GM12878 (cell line): ENCODE measurements at regions not wholly inside any gene's neighbourhood (a gene's known extent, or its start where the extent isn't known, plus 50 kb on each side); places are given as distances from the start of the nearest gene placed in this dataset.

ENCODE experiments used
- ATAC-seq: fragments of 200-7000 bp; cut with Tn5 transposase; 3 replicates; pipeline ENCODE4 v1.9.1; 2020; ENCODE audit warnings: mild to moderate bottlenecking, moderate library complexity
- BruUV-seq: library from RNA; stranded (reverse); fragments of 400-500 nt; replicated peaks from 2 replicates; lab custom pipeline; 2021; lab: Mats Ljungman, UMichigan
- CTCF ChIA-PET: fragments of 300-600 bp; sonication (Branson Sonifier 250); formaldehyde crosslinking; extraction: SDS; loops from one replicate; lab custom pipeline; 2021; ENCODE audit warnings: inconsistent platforms; lab: Yijun Ruan, JAX
- POLR2A ChIA-PET: fragments of 350-600 bp; formaldehyde crosslinking; extraction: SDS; loops from one replicate; lab custom pipeline; 2021; ENCODE audit warnings: inconsistent platforms; lab: Charles Lee
- RAD21 ChIA-PET: fragments of 300-600 bp; sonication (Branson Sonifier 250); formaldehyde crosslinking; loops from one replicate; lab custom pipeline; 2023; ENCODE audit warnings: antibody characterized with exemption; ENCODE audit not compliant: unreplicated experiment; lab: Charles Lee
- SMC1A ChIA-PET: fragments of 300-600 bp; sonication (Branson Sonifier 250); formaldehyde crosslinking; loops from one replicate; lab custom pipeline; 2023; ENCODE audit not compliant: unreplicated experiment, uncharacterized antibody; lab: Charles Lee
- DNase-seq: peaks from one replicate; pipeline ENCODE4 v3.0.0-alpha.2; 2011; ENCODE audit warnings: low read depth, low spot score
- FAIRE-seq: peaks from 3 replicates; lab custom pipeline; 2011; peaks lifted over from hg19 to GRCh38; lab: Jason Lieb, UNC
- H2AFZ ChIP-seq: 2 replicates; pipeline ENCODE4 v1.6.0; 2011; ENCODE audit warnings: low read depth, low read length, control low read depth; ENCODE audit not compliant: control insufficient read depth
- H3K27ac ChIP-seq: 2 replicates; pipeline ENCODE4 v1.5.1; 2011; ENCODE audit warnings: control low read depth; ENCODE audit not compliant: control insufficient read depth, insufficient read depth
- H3K27me3 ChIP-seq, 2 experiments: replicated peaks in 1 of 2; 2 replicates each; pipeline versions ENCODE4 v1.6.0 to v1.6.1; 2011; ENCODE audit warnings: low read length in 1 of 2; ENCODE audit not compliant: control insufficient read depth in 2 of 2, insufficient read depth in 2 of 2
- H3K36me3 ChIP-seq, 2 experiments: 2 replicates each; pipeline ENCODE4 v1.5.1; 2011; ENCODE audit warnings: low read length in 1 of 2; ENCODE audit not compliant: control insufficient read depth in 2 of 2, insufficient read depth in 2 of 2
- H3K4me1 ChIP-seq: 2 replicates; pipeline ENCODE4 v1.6.1; 2011; ENCODE audit warnings: mild to moderate bottlenecking, low read length, moderate library complexity, mixed read lengths; ENCODE audit not compliant: control insufficient read depth, insufficient read depth
- H3K4me2 ChIP-seq: 2 replicates; pipeline ENCODE4 v1.6.0; 2011; ENCODE audit warnings: control low read depth; ENCODE audit not compliant: control insufficient read depth, insufficient read depth
- H3K4me3 ChIP-seq: fragments of 200-600 bp; sonication (generic); 2 replicates; pipeline ENCODE4 v1.5.1; 2016
- H3K79me2 ChIP-seq: 2 replicates; pipeline ENCODE4 v1.6.0; 2011; ENCODE audit warnings: low read length; ENCODE audit not compliant: control insufficient read depth, insufficient read depth
- H3K9ac ChIP-seq: 2 replicates; pipeline ENCODE4 v1.8.0; 2011; ENCODE audit warnings: low read length, control low read depth, mixed read lengths; ENCODE audit not compliant: control insufficient read depth, insufficient read depth
- H3K9me3 ChIP-seq: replicated peaks from 3 replicates; pipeline ENCODE4 v1.5.1; 2011; ENCODE audit warnings: mild to moderate bottlenecking, low read length; ENCODE audit not compliant: control insufficient read depth, insufficient read depth
- H4K20me1 ChIP-seq: 2 replicates; pipeline ENCODE4 v1.6.0; 2011; ENCODE audit not compliant: control insufficient read depth, insufficient read depth
- HDGF ChIP-seq: fragments of 450-650 bp; IDR thresholded peaks from 2 replicates; pipeline ENCODE4 v1.6.1; 2016; ENCODE audit warnings: antibody characterized with exemption
- MYB ChIP-seq: fragments of 150-350 bp; IDR thresholded peaks from 2 replicates; pipeline ENCODE4 v1.6.1; 2014; ENCODE audit warnings: mild to moderate bottlenecking, low read depth, low read length, borderline replicate concordance
- NFYA ChIP-seq: IDR thresholded peaks from 2 replicates; pipeline ENCODE4 v1.6.1; 2011; ENCODE audit warnings: low read depth, mild to moderate bottlenecking, low read length, improper control_type of control experiment, borderline replicate concordance
- NR2C2 ChIP-seq: IDR thresholded peaks from 2 replicates; pipeline ENCODE4 v1.6.1; 2011; ENCODE audit warnings: borderline replicate concordance, low read depth; ENCODE audit not compliant: control insufficient read depth, insufficient read length
- RAD51 ChIP-seq: fragments of 450-650 bp; IDR thresholded peaks from 2 replicates; pipeline ENCODE4 v1.6.1; 2016; ENCODE audit warnings: moderate library complexity, mild to moderate bottlenecking, inconsistent platforms
- SP1 ChIP-seq: IDR thresholded peaks from one replicate; pipeline ENCODE4 v1.6.1; 2011; ENCODE audit warnings: low read depth, low read length
- YBX1 ChIP-seq: fragments of 450-650 bp; IDR thresholded peaks from 2 replicates; pipeline ENCODE4 v1.6.1; 2016; ENCODE audit warnings: antibody characterized with exemption
- YY1 ChIP-seq: IDR thresholded peaks from 2 replicates; pipeline ENCODE4 v1.6.1; 2011; ENCODE audit warnings: low read depth, mild to moderate bottlenecking, low read length
- ZBED1 ChIP-seq: IDR thresholded peaks from 2 replicates; pipeline ENCODE4 v1.6.1; 2016; ENCODE audit warnings: borderline replicate concordance
- WGBS: methylation state at CpG from one replicate; pipeline ENCODE4 v1.1.6; 2016; ENCODE audit warnings: low lambda C conversion rate; ENCODE audit not compliant: insufficient replicate concordance, insufficient coverage; ENCODE audit errors: missing lambda C conversion rate; 5-methylcytosine and 5-hydroxymethylcytosine counted together
- in situ Hi-C: fragments of 300-500 bp; cut with MboI; formaldehyde crosslinking; loops from 9 replicates; pipeline ENCODE4 v1.14.3; 2018; ENCODE audit warnings: mixed read lengths
- intact Hi-C: fragments of 100-400 bp; cut with micrococcal nuclease; formaldehyde crosslinking; loops from one replicate; pipeline ENCODE4 v1.14.2; 2022; ENCODE audit not compliant: unreplicated experiment
- TF ChIP-seq, protein P1 (sequence below): fragments of 450-650 bp; formaldehyde crosslinking; IDR thresholded peaks from 2 replicates; pipeline ENCODE4 v1.4.0; 2020; ENCODE audit warnings: mild to moderate bottlenecking, moderate library complexity
- TF ChIP-seq, protein P2 (sequence below): IDR thresholded peaks from 2 replicates; pipeline ENCODE4 v1.6.1; 2011; ENCODE audit warnings: mild to moderate bottlenecking, low read depth, low read length, moderate library complexity; ENCODE audit not compliant: insufficient replicate concordance

DNA sequence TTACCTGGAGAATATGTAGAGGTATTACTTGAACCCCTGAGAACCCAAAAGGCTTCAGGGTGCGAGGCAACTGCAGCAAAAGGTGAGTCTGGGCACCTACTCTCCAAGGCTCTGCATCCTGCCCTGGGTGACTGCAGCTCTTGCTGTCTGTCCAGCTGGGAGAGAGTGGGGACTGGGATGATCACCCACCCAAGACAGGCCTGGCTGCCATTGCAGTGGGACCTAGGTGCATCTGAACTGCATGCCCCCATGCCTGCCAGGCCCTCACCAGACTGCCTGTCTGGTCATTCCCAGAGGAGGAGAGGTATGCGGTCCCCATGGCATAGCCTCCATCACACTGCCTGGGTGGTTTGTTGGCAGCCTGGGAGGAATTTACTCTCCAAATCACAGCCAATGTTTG lies 563.9 kb downstream of the TFAP2A start (continued):
- no peak for TF ChIP-seq HDGF
- TF ChIP-seq, protein P1, sequence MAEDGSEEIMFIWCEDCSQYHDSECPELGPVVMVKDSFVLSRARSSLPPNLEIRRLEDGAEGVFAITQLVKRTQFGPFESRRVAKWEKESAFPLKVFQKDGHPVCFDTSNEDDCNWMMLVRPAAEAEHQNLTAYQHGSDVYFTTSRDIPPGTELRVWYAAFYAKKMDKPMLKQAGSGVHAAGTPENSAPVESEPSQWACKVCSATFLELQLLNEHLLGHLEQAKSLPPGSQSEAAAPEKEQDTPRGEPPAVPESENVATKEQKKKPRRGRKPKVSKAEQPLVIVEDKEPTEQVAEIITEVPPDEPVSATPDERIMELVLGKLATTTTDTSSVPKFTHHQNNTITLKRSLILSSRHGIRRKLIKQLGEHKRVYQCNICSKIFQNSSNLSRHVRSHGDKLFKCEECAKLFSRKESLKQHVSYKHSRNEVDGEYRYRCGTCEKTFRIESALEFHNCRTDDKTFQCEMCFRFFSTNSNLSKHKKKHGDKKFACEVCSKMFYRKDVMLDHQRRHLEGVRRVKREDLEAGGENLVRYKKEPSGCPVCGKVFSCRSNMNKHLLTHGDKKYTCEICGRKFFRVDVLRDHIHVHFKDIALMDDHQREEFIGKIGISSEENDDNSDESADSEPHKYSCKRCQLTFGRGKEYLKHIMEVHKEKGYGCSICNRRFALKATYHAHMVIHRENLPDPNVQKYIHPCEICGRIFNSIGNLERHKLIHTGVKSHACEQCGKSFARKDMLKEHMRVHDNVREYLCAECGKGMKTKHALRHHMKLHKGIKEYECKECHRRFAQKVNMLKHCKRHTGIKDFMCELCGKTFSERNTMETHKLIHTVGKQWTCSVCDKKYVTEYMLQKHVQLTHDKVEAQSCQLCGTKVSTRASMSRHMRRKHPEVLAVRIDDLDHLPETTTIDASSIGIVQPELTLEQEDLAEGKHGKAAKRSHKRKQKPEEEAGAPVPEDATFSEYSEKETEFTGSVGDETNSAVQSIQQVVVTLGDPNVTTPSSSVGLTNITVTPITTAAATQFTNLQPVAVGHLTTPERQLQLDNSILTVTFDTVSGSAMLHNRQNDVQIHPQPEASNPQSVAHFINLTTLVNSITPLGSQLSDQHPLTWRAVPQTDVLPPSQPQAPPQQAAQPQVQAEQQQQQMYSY (CRISPR knock-in tag): no peak
- TF ChIP-seq YBX1: no peak
- no peak for TF ChIP-seq NR2C2
- TF ChIP-seq, protein P2, sequence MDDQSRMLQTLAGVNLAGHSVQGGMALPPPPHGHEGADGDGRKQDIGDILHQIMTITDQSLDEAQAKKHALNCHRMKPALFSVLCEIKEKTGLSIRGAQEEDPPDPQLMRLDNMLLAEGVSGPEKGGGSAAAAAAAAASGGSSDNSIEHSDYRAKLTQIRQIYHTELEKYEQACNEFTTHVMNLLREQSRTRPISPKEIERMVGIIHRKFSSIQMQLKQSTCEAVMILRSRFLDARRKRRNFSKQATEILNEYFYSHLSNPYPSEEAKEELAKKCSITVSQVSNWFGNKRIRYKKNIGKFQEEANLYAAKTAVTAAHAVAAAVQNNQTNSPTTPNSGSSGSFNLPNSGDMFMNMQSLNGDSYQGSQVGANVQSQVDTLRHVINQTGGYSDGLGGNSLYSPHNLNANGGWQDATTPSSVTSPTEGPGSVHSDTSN: no peak
- no peak for TF ChIP-seq ZBED1
- TF ChIP-seq NFYA: no peak

DNA sequence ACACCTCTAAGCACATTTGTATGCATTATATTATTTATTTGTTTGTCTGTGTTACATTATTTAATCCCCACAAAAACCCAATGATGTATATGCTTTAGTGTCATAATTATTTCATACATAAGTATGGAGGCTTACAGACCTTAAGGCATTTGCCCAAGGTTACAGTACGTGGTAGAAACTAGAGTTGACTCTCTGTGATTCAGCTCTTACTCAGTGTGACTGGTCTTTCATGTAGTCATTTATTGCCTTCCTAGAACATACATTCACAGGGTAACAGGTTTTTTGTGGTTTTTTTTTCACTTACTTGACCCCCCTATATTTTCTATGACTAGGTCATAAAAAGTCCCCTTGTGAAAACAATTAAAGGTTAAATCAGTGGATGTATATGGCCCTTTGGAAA lies 566.8 kb downstream of the TFAP2A start:
- POLR2A ChIA-PET: no interaction called here
- RAD21 ChIA-PET: no interaction called here
- H4K20me1 ChIP-seq: no peaks in the 10 kb centered on the region
- no peaks in the 10 kb centered on the region for H3K36me3 ChIP-seq
- FAIRE-seq (no peak), ATAC-seq (no peak), DNase-seq (no peak)
- no TSS peak for BruUV-seq
- H3K79me2 ChIP-seq: no peaks in the 10 kb centered on the region
- H3K9ac ChIP-seq: no peak overlapping the region
- intact Hi-C loops: no loop called here
- no peak overlapping the region for H2AFZ ChIP-seq
- SMC1A ChIA-PET: no interaction called here
- 0% methylated on average over 1 of the region's 1 CpG for WGBS
- no peaks in the 10 kb centered on the region for H3K4me1 ChIP-seq
- H3K27me3 ChIP-seq: no peaks in the 10 kb centered on the region
- H3K27ac ChIP-seq: no peak overlapping the region
- no peak overlapping the region for H3K4me3 ChIP-seq
- CTCF ChIA-PET: no interaction called here
- no peak overlapping the region for H3K4me2 ChIP-seq
- H3K9me3 ChIP-seq: no peaks in the 10 kb centered on the region; the same call in 2 of the 3 replicates
- in situ Hi-C loops: no loop called here
- TF ChIP-seq MYB (no peak), RAD51 (no peak), YY1 (no peak), SP1 (no peak), NFYA (no peak)
- TF ChIP-seq, all 136 proteins: peak for 0
